ENCODE measurements at regions not wholly inside any gene's neighbourhood (a gene's known extent, or its start where the extent isn't known, plus 50 kb on each side); places are given as distances from the start of the nearest gene placed in this dataset.

DNA sequence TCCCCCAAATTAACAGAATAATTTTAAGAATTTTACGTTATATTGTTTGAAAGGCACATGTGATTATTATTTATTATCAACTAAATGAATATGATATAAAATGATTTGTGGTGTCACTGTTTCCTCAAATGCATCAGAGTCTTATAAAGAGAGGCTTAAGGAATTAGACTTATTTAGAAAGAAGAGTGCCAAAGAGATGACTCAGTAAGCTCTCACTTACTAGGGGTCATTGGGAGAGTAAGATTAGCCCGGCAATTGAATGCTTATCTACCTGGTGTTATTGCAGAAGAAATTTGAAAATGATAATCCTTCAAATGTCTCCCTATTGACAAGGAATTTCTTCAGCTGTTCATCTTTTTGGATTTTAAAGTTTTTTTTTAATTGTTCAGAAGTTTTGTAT, 408.7 kb downstream of the OXSM start:
- no peaks in the 10 kb centered on the region for H3K4me1 ChIP-seq
- H3K4me3 ChIP-seq (ENCODE audit: low read depth, low read length) = no peak overlapping the region
- H3K36me3 ChIP-seq = no peaks in the 10 kb centered on the region
- TF ChIP-seq, protein P1, sequence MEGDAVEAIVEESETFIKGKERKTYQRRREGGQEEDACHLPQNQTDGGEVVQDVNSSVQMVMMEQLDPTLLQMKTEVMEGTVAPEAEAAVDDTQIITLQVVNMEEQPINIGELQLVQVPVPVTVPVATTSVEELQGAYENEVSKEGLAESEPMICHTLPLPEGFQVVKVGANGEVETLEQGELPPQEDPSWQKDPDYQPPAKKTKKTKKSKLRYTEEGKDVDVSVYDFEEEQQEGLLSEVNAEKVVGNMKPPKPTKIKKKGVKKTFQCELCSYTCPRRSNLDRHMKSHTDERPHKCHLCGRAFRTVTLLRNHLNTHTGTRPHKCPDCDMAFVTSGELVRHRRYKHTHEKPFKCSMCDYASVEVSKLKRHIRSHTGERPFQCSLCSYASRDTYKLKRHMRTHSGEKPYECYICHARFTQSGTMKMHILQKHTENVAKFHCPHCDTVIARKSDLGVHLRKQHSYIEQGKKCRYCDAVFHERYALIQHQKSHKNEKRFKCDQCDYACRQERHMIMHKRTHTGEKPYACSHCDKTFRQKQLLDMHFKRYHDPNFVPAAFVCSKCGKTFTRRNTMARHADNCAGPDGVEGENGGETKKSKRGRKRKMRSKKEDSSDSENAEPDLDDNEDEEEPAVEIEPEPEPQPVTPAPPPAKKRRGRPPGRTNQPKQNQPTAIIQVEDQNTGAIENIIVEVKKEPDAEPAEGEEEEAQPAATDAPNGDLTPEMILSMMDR (IDR thresholded peaks at IDR 0.05; ENCODE audit: low read depth, low read length) = no peak
- H3K9me3 ChIP-seq = no peaks in the 10 kb centered on the region
- H3K27me3 ChIP-seq = no peaks in the 10 kb centered on the region
- no peak for DNase-seq

DNA sequence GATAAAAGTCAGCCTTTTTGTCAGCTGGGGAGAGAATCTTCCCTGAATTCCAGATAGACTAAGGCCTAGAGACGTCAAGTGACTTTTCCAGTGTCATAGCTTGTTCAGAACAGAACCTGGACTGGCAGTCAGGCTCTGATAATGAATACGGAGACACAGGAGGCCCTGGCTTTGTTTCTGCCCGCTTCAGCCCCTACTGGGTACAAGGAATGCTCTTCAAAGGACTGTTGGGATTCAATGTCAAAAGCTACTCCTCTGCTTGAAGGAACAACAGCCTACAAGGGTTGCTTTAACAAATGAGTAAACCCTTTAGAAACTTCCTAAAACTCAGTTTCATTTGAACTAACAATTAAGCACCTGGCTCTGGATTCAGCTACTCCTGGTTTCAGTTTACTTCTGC, 412.3 kb downstream of the OXSM start:
- no peak for DNase-seq
- Histone ChIP-seq H3K36me3 (no peaks in the 10 kb centered on the region), H3K4me1 (no peaks in the 10 kb centered on the region), H3K9me3 (no peaks in the 10 kb centered on the region), H3K27me3 (no peaks in the 10 kb centered on the region), H3K4me3 (ENCODE audit: low read depth, low read length) (no peak overlapping the region)
- TF ChIP-seq, protein P1 (IDR thresholded peaks at IDR 0.05; ENCODE audit: low read depth, low read length) = no peak

DNA sequence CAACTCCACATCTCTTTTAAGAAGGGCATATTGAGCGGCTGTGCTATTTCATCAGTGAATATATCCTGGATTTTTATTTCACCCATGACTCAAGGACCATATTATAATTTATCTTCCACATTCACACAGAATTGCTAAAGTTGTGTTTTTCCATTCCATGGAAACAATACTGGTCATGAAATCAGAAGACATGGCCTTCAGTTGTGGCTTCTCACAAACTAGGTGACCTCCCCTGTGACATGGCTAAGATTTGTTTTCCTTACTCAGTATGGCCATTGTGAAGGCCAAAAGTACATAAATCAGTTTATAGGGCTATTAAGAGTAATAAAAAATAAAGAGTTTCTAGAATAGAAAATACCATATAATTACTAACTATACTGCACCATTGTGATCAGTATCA, 415.6 kb downstream of the OXSM start:
- no peak overlapping the region for H3K4me3 ChIP-seq (ENCODE audit: low read depth, low read length)
- H3K4me1 ChIP-seq = no peaks in the 10 kb centered on the region
- no peaks in the 10 kb centered on the region for H3K9me3 ChIP-seq
- H3K27me3 ChIP-seq = no peaks in the 10 kb centered on the region
- DNase-seq = no peak
- TF ChIP-seq, protein P1 (IDR thresholded peaks at IDR 0.05; ENCODE audit: low read depth, low read length) = no peak
- no peaks in the 10 kb centered on the region for H3K36me3 ChIP-seq

DNA sequence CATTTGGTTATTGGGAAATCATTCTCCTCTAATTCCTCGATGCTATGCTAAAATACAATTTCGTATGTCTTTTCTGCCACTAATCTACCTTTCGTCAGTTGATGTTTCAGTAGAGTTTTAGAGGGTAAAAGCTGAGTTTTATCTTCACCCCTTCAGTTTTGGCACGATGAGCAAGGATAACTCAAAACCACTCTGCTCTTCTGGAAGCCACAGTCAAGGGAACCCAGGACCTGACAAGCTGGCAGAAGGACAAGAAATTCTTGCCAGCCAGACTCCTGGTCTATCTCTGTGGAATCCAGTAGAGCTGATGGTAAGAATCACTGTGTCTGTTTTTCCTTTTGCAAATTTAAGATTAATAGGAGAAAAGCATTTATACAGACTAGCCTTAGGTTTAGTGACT, 414.4 kb upstream of the LRRC3B start:
- TF ChIP-seq, protein P1 (IDR thresholded peaks at IDR 0.05; ENCODE audit: low read depth, low read length) = no peak
- no peaks in the 10 kb centered on the region for H3K36me3 ChIP-seq
- H3K4me1 ChIP-seq = no peaks in the 10 kb centered on the region

DNA sequence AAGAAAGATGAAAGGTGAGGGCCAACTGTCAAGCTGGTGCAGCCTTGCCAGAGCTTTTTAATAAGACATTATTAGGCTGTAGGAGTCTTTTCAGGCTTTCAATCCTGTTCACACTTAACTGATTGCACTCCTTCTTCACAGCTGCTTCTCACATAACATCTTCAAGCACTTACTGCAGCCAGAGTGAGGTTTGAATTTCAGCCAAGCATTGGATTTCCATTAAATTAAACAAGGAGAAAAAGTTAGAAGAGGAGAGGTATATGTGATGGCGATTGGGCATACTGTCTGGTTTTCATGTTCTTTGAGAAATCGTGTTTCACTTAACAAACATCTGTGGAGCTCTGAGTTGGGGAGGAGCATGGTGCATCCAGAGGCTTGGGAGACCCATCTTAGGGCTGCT, 392.8 kb upstream of the LRRC3B start:
- no peaks in the 10 kb centered on the region for H3K9me3 ChIP-seq
- TF ChIP-seq, protein P1 (IDR thresholded peaks at IDR 0.05; ENCODE audit: low read depth, low read length) = no peak
- H3K4me1 ChIP-seq = no peaks in the 10 kb centered on the region
- no peak overlapping the region for H3K4me3 ChIP-seq (ENCODE audit: low read depth, low read length)
- H3K36me3 ChIP-seq = no peaks in the 10 kb centered on the region
- DNase-seq = no peak
- no peaks in the 10 kb centered on the region for H3K27me3 ChIP-seq

More for the DNA sequence above, 414.4 kb upstream of the LRRC3B start:
- H3K9me3 ChIP-seq = no peaks in the 10 kb centered on the region
- H3K27me3 ChIP-seq = no peaks in the 10 kb centered on the region
- H3K4me3 ChIP-seq (ENCODE audit: low read depth, low read length) = no peak overlapping the region
- no peak for DNase-seq

DNA sequence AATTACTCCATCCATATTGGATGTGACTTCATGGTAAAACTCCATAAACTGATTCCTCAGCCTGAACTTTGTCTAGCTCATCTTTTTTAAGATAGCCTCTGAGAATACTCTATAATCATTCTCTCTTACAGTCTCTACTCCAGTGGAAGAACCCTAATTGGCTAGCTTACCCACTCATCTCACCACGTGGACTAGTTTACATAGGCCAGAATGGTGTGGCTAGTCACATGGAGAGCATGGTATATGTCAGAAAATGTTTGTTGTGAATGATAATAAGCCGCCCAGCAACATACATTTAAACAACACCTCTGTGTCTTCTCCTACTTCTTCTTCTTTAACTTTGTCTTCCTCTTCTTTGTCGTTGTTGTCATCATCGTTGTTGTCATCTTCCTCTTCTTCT, 389.2 kb upstream of the LRRC3B start:
- TF ChIP-seq, protein P1 (IDR thresholded peaks at IDR 0.05; ENCODE audit: low read depth, low read length) = no peak
- Histone ChIP-seq H3K4me3 (ENCODE audit: low read depth, low read length) (no peak overlapping the region), H3K36me3 (no peaks in the 10 kb centered on the region), H3K4me1 (no peaks in the 10 kb centered on the region), H3K27me3 (no peaks in the 10 kb centered on the region), H3K9me3 (no peaks in the 10 kb centered on the region)
- DNase-seq = no peak

Measured in BE2C (cell line).